OCI-LY1 (cell line): ENCODE measurements at regions not wholly inside any gene's neighbourhood (a gene's known extent, or its start where the extent isn't known, plus 50 kb on each side); places are given as distances from the start of the nearest gene placed in this dataset.

Experiments used
- EZH2 ChIP-seq: fragments of 200-600 bp; sonication (generic), shearing (Covaris generic); IDR thresholded peaks from 2 replicates; pipeline ENCODE4 v1.8.0; 2017; ENCODE audit warnings: borderline replicate concordance, mixed run types, mild to moderate bottlenecking, antibody characterized with exemption, low read length, moderate library complexity, mixed read lengths
- TF ChIP-seq, protein P1 (sequence below): fragments of 200-600 bp; sonication (generic), shearing (Covaris generic); IDR thresholded peaks from 2 replicates; pipeline ENCODE4 v1.5.1; 2017; ENCODE audit warnings: mild to moderate bottlenecking, antibody characterized with exemption, low read length, moderate library complexity, mixed read lengths

DNA sequence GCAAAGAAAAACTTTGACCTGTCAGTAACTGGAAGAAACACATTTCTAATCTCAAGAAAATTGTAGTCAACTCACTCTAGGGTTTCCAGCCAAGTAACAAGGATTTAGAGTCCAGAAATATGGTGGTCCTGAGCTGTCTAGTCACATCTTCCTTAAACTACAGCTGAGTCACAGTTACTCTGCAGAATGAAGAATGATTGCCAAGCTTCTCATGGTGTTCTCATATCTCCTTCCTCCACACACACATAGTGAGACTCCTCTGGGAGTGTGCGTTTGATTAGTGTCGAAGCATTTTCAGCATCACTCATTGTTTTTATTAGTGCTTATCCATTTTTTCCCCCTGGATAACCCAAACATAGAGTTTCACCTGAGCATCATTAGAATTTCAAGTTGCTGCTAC lies 93.1 kb upstream of the CXCL12 start:
- TF ChIP-seq, protein P1, sequence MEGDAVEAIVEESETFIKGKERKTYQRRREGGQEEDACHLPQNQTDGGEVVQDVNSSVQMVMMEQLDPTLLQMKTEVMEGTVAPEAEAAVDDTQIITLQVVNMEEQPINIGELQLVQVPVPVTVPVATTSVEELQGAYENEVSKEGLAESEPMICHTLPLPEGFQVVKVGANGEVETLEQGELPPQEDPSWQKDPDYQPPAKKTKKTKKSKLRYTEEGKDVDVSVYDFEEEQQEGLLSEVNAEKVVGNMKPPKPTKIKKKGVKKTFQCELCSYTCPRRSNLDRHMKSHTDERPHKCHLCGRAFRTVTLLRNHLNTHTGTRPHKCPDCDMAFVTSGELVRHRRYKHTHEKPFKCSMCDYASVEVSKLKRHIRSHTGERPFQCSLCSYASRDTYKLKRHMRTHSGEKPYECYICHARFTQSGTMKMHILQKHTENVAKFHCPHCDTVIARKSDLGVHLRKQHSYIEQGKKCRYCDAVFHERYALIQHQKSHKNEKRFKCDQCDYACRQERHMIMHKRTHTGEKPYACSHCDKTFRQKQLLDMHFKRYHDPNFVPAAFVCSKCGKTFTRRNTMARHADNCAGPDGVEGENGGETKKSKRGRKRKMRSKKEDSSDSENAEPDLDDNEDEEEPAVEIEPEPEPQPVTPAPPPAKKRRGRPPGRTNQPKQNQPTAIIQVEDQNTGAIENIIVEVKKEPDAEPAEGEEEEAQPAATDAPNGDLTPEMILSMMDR, result no peak
- TF ChIP-seq EZH2, result no peak
